HUES6 (cell line): ENCODE measurements at regions not wholly inside any gene's neighbourhood (a gene's known extent, or its start where the extent isn't known, plus 50 kb on each side); places are given as distances from the start of the nearest gene placed in this dataset.
"Not testable (repeated sequence)": the region's sequence is repeated elsewhere in the genome, so short reads cannot be mapped to it uniquely, and the experiment has no call there.

Source experiments
- H3K27ac ChIP-seq: 2 replicates; pipeline ENCODE4 v1.7.0; 2013; ENCODE audit warnings: low read depth, mild to moderate bottlenecking, low read length, inconsistent platforms
- H3K27me3 ChIP-seq: 2 replicates; pipeline ENCODE4 v1.6.1; 2013; ENCODE audit warnings: low read length; ENCODE audit not compliant: control insufficient read depth, insufficient read depth
- H3K36me3 ChIP-seq: 2 replicates; pipeline ENCODE4 v1.6.1; 2013; ENCODE audit warnings: low read length; ENCODE audit not compliant: control insufficient read depth, insufficient read depth
- H3K4me1 ChIP-seq: 2 replicates; pipeline ENCODE4 v1.6.1; 2013; ENCODE audit warnings: low read length; ENCODE audit not compliant: control insufficient read depth, insufficient read depth
- H3K4me3 ChIP-seq: 2 replicates; pipeline ENCODE4 v1.5.1; 2013; ENCODE audit warnings: low read depth, low read length
- H3K9ac ChIP-seq: one replicate; pipeline ENCODE4 v1.6.1; 2013; ENCODE audit warnings: mild to moderate bottlenecking, low read length
- H3K9me3 ChIP-seq: 2 replicates; pipeline ENCODE4 v1.6.1; 2013; ENCODE audit warnings: low read depth, low read length; ENCODE audit not compliant: control insufficient read depth, insufficient read depth

DNA sequence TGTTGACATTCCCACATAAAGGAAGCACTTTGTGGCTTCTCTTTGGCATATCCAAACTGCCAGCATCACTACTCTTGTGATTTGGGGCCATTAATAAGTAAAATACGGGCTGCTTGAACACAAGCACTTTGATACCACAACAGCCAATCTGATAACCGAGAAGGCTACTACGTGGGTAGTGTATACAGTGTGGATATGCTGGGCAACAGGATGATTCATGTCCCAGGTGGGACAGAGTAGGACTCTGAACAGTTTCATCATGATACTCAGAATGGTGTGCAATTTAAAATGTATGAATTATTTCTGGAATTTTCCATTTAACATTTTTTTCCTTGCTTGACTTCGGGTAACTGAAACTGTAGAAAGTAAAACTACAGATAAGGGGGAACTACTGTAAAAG lies 225.0 kb upstream of the DDHD1 start:
- Histone ChIP-seq H3K9ac (no peak overlapping the region), H3K9me3 (no peaks in the 10 kb centered on the region), H3K27me3 (no peaks in the 10 kb centered on the region), H3K27ac (no peak overlapping the region), H3K4me1 (no peaks in the 10 kb centered on the region), H3K36me3 (no peaks in the 10 kb centered on the region), H3K4me3 (no peak overlapping the region)

DNA sequence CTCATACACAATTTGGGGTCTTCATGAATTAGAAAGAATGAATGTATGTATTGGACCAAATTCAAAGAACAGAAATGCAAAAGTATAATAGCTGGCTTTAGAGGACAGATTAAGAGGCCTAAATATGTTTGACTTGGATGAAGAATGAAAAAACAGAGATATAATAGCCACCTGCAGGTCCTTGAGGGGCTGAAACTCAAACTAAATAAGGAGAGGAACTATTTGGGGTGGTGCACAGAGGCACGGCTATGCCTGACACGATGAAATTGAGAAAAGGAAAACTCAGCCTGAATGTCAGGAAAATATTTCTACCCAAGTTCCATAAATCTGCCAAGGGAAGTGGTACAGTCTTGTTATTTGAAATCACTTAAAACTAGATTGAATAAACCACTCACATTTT lies 222.9 kb upstream of the DDHD1 start:
- Histone ChIP-seq H3K4me3 (no peak overlapping the region), H3K4me1 (no peaks in the 10 kb centered on the region), H3K27ac (no peak overlapping the region), H3K36me3 (no peaks in the 10 kb centered on the region), H3K9ac (no peak overlapping the region), H3K27me3 (no peaks in the 10 kb centered on the region), H3K9me3 (no peaks in the 10 kb centered on the region)

DNA sequence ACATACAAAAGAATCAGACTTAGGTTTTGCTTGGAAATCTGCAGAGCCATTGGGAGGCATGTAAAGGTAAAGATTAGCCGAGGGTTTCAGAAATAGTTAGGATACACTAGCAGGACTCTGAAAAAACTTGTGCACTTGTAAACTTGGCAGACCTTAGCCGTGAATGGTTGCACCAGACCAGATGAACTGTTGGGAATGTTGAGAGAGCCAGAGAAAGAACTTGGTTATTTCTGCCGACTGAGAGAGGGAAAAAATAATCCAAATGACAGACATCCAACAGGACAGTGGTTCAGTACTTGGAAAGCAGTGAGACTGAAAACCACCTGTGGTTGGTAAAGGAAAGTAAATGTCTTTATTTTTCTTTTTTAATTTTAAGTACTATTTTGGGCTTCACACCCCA lies 222.5 kb upstream of the DDHD1 start:
- H3K4me1 ChIP-seq: no peaks in the 10 kb centered on the region
- H3K9me3 ChIP-seq: no peaks in the 10 kb centered on the region
- H3K27ac ChIP-seq: no peak overlapping the region
- H3K27me3 ChIP-seq: no peaks in the 10 kb centered on the region
- no peak overlapping the region for H3K9ac ChIP-seq
- no peaks in the 10 kb centered on the region for H3K36me3 ChIP-seq
- H3K4me3 ChIP-seq: no peak overlapping the region

DNA sequence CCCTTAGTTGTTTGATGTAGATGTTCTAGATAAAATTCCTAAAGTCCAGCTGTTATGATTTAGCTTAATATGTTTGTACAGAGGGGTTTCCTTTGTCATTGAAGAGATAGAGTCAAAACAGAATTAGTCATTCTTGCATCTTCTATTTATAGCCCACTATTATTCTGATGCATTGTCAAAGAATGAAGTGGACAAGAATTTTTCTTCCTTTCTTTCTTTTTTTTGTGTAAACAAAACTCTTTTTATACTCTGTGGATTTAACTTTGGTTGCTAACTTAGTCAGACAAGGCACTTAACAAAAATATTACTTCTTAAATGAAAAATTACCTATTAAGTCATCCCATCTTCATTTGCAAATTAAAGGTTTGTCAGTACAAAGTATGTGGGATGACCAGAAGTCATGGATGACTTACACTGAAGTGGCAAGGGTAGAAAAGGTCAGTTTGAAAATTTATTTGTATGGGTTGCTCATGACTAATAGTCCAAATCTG lies 215.6 kb upstream of the DDHD1 start:
- H3K4me3 ChIP-seq: no peak overlapping the region
- no peak overlapping the region for H3K9ac ChIP-seq
- H3K4me1 ChIP-seq: peaks cover 17% of the 10 kb centered on the region
- H3K9me3 ChIP-seq: 0 out of 2 replicates have a peak, but pooled peaks cover 7% of the 10 kb centered on the region
- H3K36me3 ChIP-seq: no peaks in the 10 kb centered on the region
- no peak overlapping the region for H3K27ac ChIP-seq
- H3K27me3 ChIP-seq: no peaks in the 10 kb centered on the region

DNA sequence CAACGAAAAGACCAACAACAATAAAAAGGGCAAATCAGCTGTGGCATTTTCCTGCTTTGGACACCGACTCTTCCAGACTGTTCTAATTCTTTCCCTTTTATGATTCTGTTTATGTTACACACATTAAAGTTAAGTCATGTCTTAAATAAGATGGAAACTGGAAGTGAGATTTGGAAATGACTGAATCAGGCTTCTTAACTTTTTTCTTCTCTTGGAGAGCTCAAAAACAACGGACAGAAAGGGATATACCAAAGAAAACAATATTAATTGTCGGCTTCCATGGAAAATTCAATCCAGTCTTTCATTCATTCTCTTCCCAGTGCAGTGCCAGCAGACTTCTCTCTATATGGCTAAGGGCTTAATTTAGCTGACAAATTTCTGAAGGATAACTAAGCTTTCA lies 214.9 kb upstream of the DDHD1 start:
- Histone ChIP-seq H3K27me3 (no peaks in the 10 kb centered on the region), H3K4me3 (no peak overlapping the region), H3K36me3 (no peaks in the 10 kb centered on the region), H3K9me3 (peaks cover 7% of the 10 kb centered on the region; the same call in 1 of the 2 replicates), H3K27ac (no peak overlapping the region), H3K9ac (no peak overlapping the region), H3K4me1 (peaks cover 17% of the 10 kb centered on the region)

DNA sequence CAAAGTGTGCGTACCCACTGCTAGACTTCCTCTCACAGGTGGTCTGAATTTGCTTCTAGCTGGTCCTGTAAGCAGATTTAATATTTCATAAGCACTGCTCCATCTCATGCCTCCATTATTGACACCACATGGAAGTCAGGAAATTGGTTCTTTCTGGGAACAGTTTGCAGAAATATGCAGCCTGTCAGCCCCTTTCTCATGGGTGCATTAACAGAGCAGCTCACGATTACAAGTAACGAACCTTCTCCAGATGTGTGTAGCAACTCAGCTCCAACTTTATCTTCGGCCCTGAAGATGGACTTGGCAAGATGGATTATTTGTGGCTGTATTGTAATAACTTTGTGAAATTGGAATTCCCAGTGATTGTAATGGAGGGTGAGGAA lies 214.5 kb upstream of the DDHD1 start:
- Histone ChIP-seq H3K4me1 (peaks cover 17% of the 10 kb centered on the region), H3K36me3 (no peaks in the 10 kb centered on the region), H3K27me3 (no peaks in the 10 kb centered on the region), H3K9me3 (peaks cover 10% of the 10 kb centered on the region), H3K27ac (no peak overlapping the region), H3K9ac (no peak overlapping the region), H3K4me3 (no peak overlapping the region)

DNA sequence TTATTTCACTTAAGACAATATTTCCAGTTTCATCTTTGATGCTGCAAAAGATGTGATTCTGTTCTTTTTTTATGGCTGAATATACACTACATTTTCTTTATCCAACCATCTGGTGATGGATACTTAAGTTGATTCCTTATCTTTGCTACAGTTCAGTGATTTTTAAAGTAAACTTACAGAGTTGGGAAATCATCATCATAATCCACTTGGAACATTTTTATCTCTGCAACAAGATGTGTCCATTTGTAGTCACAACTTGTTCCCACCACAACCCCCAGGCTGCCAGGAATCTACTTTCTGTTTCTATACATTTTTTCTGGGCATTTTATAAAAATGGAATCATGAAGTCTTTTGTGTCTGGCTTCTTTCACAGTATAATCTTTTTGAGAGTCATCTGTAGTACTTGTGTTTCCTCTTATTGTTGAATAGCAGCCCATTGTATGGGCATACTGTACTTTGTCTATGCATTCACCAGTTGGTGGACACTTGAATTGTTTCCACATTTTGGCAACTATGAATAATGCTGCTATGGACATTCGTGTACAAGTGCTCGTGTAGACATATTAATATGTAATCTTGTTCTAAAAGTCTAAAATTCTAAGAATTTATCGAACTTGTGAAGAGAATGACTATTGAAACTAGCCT lies 212.5 kb upstream of the DDHD1 start:
- Histone ChIP-seq H3K9me3 (peaks cover 20% of the 10 kb centered on the region), H3K4me3 (no peak overlapping the region), H3K27me3 (no peaks in the 10 kb centered on the region), H3K36me3 (no peaks in the 10 kb centered on the region), H3K27ac (no peak overlapping the region), H3K9ac (no peak overlapping the region), H3K4me1 (peaks cover 17% of the 10 kb centered on the region)

DNA sequence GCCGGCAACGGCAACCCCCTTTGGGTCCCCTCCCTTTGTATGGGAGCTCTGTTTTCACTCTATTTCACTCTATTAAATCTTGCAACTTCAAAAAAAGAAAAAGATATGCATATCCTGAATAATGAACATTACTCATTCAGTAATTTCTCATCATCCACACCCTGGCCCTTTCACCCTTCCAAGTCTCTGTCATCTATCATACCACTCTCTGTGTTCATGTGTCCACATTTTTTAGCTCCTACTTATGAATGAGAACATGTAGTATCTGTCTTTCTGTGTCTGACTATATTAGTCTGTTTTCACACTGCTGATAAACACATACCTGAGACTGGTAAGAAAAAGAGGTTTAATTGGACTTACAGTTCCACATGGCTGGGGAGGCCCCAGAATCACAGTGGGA lies 209.8 kb upstream of the DDHD1 start:
- not testable (repeated sequence) for H3K9ac ChIP-seq, H3K27ac ChIP-seq, H3K4me1 ChIP-seq, H3K36me3 ChIP-seq, H3K27me3 ChIP-seq, H3K4me3 ChIP-seq
- H3K9me3 ChIP-seq: peaks cover 27% of the 10 kb centered on the region

DNA sequence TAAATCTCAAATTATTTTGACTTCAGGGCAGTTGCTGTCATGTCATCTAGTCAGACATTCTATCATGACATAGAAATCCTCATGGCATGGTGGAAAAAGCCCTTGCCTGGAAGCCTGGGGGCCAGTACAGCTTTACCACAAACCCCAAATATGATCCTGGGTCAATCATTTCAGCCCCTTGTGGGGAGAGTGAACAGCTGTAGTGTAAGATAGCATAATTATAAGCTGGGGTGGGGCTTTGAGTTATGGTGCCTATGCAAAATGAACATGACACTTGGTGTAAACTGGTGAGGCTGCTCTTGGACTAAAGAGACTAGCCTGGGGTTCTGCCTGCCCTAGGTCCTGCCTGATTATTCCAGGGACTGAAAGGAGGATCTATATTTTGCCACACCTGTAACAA lies 207.7 kb upstream of the DDHD1 start:
- no peaks in the 10 kb centered on the region for H3K27me3 ChIP-seq
- no peaks in the 10 kb centered on the region for H3K36me3 ChIP-seq
- peaks cover 27% of the 10 kb centered on the region for H3K9me3 ChIP-seq
- no peak overlapping the region for H3K4me3 ChIP-seq
- H3K9ac ChIP-seq: no peak overlapping the region
- no peak overlapping the region for H3K27ac ChIP-seq
- H3K4me1 ChIP-seq: peaks cover 12% of the 10 kb centered on the region

DNA sequence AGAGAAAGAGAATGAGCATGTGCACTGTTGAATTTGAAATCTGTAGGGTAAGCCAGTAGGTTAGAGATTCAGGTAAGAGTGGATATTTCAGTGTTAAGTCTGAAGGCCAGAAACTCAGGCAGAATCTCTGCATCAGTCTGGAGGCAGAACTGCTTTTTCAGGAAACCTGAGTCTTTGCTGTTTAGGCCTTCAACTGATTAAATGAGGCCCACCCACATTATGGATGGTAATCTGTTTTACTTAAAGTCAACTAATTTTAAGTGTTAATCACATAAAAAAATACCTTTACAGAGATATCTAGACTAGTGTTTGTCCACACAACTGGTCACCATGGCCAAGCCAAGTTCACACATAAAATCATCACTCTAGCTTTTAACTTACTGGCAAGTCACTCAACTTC lies 205.0 kb upstream of the DDHD1 start:
- peaks cover 33% of the 10 kb centered on the region for H3K4me1 ChIP-seq
- no peak overlapping the region for H3K27ac ChIP-seq
- no peak overlapping the region for H3K4me3 ChIP-seq
- no peaks in the 10 kb centered on the region for H3K27me3 ChIP-seq
- no peak overlapping the region for H3K9ac ChIP-seq
- peaks cover 20% of the 10 kb centered on the region for H3K9me3 ChIP-seq
- H3K36me3 ChIP-seq: no peaks in the 10 kb centered on the region

DNA sequence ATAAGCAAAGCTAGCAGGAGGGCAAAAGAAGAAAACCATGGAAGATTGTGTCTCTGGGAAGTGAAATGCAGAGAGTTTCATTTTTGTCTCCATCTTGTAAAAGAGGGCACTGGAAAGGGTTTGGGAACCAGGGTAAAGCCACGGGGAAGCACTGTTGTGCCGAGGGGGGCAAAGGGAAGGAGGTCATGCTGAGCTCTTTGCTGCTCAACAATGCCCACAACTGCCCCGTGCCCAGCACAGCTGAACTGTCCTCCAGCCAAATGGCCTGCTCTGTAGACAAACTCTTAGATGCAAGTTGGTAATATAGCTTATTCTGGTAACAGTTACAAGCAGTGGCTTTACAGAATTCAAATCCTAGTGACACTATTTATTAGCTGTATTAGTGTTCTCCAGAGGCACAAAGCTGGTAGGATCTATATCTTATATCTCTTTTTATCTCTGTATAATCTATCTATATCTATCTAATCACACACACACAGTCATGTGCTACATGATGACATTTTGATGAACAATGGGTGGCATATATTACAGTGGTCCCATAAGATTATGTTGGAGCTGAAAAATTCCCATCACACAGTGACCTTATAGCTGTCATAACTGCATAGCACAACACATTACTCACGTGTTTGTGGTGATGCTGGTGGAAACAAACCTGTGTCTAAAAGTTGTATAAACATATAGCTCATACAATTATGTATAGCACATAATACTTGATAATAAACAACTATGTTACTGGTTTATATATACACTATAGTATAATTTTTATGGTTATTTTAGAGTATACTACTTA lies 203.4 kb upstream of the DDHD1 start:
- Histone ChIP-seq H3K36me3 (no peaks in the 10 kb centered on the region), H3K4me3 (no peak overlapping the region), H3K9ac (peak overlapping the region; percentile 69), H3K4me1 (peaks cover 33% of the 10 kb centered on the region), H3K27me3 (no peaks in the 10 kb centered on the region), H3K27ac (peak overlapping the region; percentile 92), H3K9me3 (peaks cover 13% of the 10 kb centered on the region; the same call in 1 of the 2 replicates)
